Upper lobe of right lung (tissue), 1 donor: ENCODE measurements at regions not wholly inside any gene's neighbourhood (a gene's known extent, or its start where the extent isn't known, plus 50 kb on each side); places are given as distances from the start of the nearest gene placed in this dataset.

ENCODE experiments used
- ATAC-seq: fragments of 200-7000 bp; cut with Tn5 transposase; one replicate; pipeline ENCODE4 v1.9.1; 2020; ENCODE audit warnings: mild to moderate bottlenecking, moderate library complexity
- DNase-seq: peaks from one replicate; pipeline ENCODE4 v3.0.0-alpha.2; 2020
- H3K27ac ChIP-seq: fragments of 200-600 bp; one replicate; pipeline ENCODE4 v1.8.0; 2022
- H3K27me3 ChIP-seq: fragments of 200-600 bp; one replicate; pipeline ENCODE4 v1.8.0; 2022; ENCODE audit warnings: mild to moderate bottlenecking
- H3K36me3 ChIP-seq: fragments of 200-600 bp; one replicate; pipeline ENCODE4 v1.8.0; 2022
- H3K4me1 ChIP-seq: fragments of 200-600 bp; one replicate; pipeline ENCODE4 v1.8.0; 2022
- H3K4me3 ChIP-seq: fragments of 200-600 bp; one replicate; pipeline ENCODE4 v1.8.0; 2022; ENCODE audit warnings: mild to moderate bottlenecking
- H3K9me3 ChIP-seq: fragments of 200-600 bp; one replicate; pipeline ENCODE4 v1.8.0; 2022
- CTCF ChIP-seq: fragments of 200-600 bp; IDR thresholded peaks from one replicate; pipeline ENCODE4 v1.8.0; 2022; ENCODE audit warnings: antibody characterized with exemption
- intact Hi-C: fragments of 100-400 bp; cut with DNase I; formaldehyde crosslinking; loops from one replicate; pipeline ENCODE4 v1.11.0; 2022
- donor health status: DM: no; HTN: yes; CAD: no; lungs with severe emphysema.

- ATAC-seq (peak; percentile 90), DNase-seq (peak; percentile 80)
- no peak overlapping the region for H3K4me3 ChIP-seq
- H3K9me3 ChIP-seq: no peaks in the 10 kb centered on the region
- no peaks in the 10 kb centered on the region for H3K36me3 ChIP-seq
- TF ChIP-seq CTCF: peak; percentile 95
- no peaks in the 10 kb centered on the region for H3K27me3 ChIP-seq
- intact Hi-C loops: loop anchor here (5.0 kb wide), 2 partner anchors 544 to 634 kb away; no protein-coding TSS in a partner anchor
- H3K4me1 ChIP-seq: no peaks in the 10 kb centered on the region
- H3K27ac ChIP-seq: no peak overlapping the region
Observed at GRCh38 chr22:44625981-44626687, 75.9 kb upstream of the PRR5 start.

- Histone ChIP-seq H3K4me1 (no peaks in the 10 kb centered on the region), H3K9me3 (no peaks in the 10 kb centered on the region), H3K27ac (no peak overlapping the region), H3K36me3 (no peaks in the 10 kb centered on the region), H3K4me3 (no peak overlapping the region), H3K27me3 (peaks cover 6% of the 10 kb centered on the region)
- intact Hi-C loops: loop anchor here (5.0 kb wide), 2 partner anchors 543 to 633 kb away; no protein-coding TSS in a partner anchor
- no peak for TF ChIP-seq CTCF
- no peak for DNase-seq
- ATAC-seq: no peak
Observed at GRCh38 chr22:44625421-44625760, 76.6 kb upstream of the PRR5 start.

GRCh38 chr22:44624689-44625420 lies 77.1 kb upstream of the PRR5 start:
- Histone ChIP-seq H3K4me1 (no peaks in the 10 kb centered on the region), H3K9me3 (no peaks in the 10 kb centered on the region), H3K4me3 (no peak overlapping the region), H3K27ac (no peak overlapping the region), H3K36me3 (no peaks in the 10 kb centered on the region), H3K27me3 (peaks cover 11% of the 10 kb centered on the region)
- intact Hi-C loops: loop anchor here (5.0 kb wide), 2 partner anchors 543 to 633 kb away; no protein-coding TSS in a partner anchor
- no peak for DNase-seq
- ATAC-seq: no peak
- no peak for TF ChIP-seq CTCF

- H3K36me3 ChIP-seq: no peaks in the 10 kb centered on the region
- no peak overlapping the region for H3K4me3 ChIP-seq
- TF ChIP-seq CTCF: peak; percentile 15
- intact Hi-C loops: no loop called here
- no peak for DNase-seq
- no peaks in the 10 kb centered on the region for H3K4me1 ChIP-seq
- H3K27me3 ChIP-seq: peaks cover 11% of the 10 kb centered on the region
- no peaks in the 10 kb centered on the region for H3K9me3 ChIP-seq
- H3K27ac ChIP-seq: no peak overlapping the region
- ATAC-seq: no peak
Observed at GRCh38 chr22:44623771-44624510, 78.1 kb upstream of the PRR5 start.

GRCh38 chr22:44622679-44623078 lies 79.3 kb upstream of the PRR5 start:
- ATAC-seq (no peak), DNase-seq (no peak)
- Histone ChIP-seq H3K9me3 (no peaks in the 10 kb centered on the region), H3K4me1 (no peaks in the 10 kb centered on the region), H3K36me3 (no peaks in the 10 kb centered on the region), H3K27me3 (peaks cover 11% of the 10 kb centered on the region), H3K4me3 (no peak overlapping the region), H3K27ac (no peak overlapping the region)
- intact Hi-C loops: no loop called here
- no peak for TF ChIP-seq CTCF
